Endothelial cell of hepatic sinusoid (primary cell): ENCODE measurements at regions not wholly inside any gene's neighbourhood (a gene's known extent, or its start where the extent isn't known, plus 50 kb on each side); places are given as distances from the start of the nearest gene placed in this dataset.
"Not testable (repeated sequence)": the region's sequence is repeated elsewhere in the genome, so short reads cannot be mapped to it uniquely, and the experiment has no call there.

Experiments used
- in situ Hi-C: cut with HindIII; loops from 2 replicates; pipeline ENCODE4 v1.10.0; 2017; ENCODE audit warnings: low sequenced_read_pairs

- in situ Hi-C loops: no loop called here
Measured at GRCh38 chr2:48043131-48043700, 136.9 kb upstream of the FBXO11 start.

- in situ Hi-C loops: no loop called here
Measured at GRCh38 chr2:48043746-48044145, 137.4 kb upstream of the FBXO11 start.

DNA sequence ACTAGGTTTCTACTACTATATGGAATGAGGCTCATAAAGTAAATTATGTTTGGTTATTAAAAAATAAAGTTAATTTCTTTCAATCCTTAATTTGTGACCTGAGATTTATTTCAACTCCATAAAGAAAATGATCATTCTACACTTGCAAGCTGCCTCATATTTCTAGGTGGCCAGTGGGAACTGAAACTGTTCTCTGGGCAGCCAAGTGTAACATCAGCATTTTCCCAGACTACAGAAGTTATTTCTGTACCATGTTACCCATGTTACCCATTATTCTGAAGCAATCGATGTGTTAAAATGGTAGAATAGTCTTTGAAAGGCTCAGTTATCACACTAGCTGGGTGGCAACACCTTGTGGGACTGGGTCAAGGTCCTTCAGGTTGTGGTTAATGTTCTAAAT lies 139.3 kb upstream of the FBXO11 start:
- in situ Hi-C loops: no loop called here

DNA sequence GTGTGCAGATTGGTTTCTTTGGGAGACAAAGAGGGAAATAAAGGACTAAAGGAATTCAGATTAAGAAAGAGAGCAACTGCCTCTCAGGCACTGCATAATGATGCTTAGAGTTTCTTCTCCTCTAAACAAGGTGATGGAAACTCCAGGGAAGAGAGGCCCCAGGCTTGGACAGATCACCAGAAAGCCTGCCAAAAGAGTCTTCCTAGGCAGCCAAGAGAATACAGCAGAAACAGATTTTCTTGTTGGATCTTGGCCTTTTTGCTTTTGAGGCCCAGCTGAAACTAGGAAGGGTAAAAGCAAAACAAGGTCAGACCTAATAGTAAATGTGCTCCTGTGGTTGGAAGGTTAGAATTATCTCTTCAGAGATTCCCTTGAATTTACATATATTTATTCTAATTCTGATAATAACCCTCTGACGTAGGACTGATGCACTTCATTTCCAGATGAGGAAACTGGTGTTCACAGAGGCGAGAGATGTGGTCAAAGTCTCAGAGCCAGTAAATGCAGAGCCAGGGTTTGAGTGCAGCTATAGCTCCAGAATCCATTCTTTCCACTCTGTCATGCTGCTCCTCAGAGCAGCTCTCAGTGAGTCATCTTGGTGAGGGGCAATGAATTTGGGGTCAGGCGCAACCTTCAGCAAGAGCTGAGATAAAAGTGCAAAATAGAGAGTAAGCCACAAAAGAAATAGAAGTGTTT lies 142.3 kb upstream of the FBXO11 start:
- in situ Hi-C loops: no loop called here

DNA sequence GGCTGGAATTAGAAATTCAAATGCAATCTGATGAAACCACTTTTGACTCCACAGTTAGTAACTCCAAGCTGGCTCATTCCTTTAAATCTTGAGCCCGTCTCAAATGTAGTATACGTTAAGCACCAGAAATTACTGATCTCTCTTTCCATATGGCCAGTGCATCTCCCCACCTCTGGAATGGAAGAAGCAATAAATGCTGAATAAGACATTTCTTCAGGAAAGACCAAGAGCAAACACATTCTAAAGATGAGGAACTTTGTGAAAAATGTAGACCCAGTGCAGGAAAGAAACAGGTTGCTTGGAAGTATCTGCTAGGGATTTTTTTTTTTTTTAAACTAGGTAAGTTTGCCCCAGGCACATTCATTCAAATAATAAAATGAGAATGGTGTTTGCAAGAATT lies 143.1 kb upstream of the FBXO11 start:
- in situ Hi-C loops: no loop called here

- in situ Hi-C loops: no loop called here
Measured at GRCh38 chr2:48050711-48051110, 144.4 kb upstream of the FBXO11 start.

- in situ Hi-C loops: no loop called here
Measured at GRCh38 chr2:48059975-48060374, 153.7 kb upstream of the FBXO11 start.

GRCh38 chr2:48061656-48062055 lies 155.4 kb upstream of the FBXO11 start:
- in situ Hi-C loops: not testable (repeated sequence)

GRCh38 chr2:48065096-48065495 lies 158.8 kb upstream of the FBXO11 start:
- in situ Hi-C loops: no loop called here

GRCh38 chr2:48066000-48066399 lies 159.7 kb upstream of the FBXO11 start:
- in situ Hi-C loops: no loop called here

DNA sequence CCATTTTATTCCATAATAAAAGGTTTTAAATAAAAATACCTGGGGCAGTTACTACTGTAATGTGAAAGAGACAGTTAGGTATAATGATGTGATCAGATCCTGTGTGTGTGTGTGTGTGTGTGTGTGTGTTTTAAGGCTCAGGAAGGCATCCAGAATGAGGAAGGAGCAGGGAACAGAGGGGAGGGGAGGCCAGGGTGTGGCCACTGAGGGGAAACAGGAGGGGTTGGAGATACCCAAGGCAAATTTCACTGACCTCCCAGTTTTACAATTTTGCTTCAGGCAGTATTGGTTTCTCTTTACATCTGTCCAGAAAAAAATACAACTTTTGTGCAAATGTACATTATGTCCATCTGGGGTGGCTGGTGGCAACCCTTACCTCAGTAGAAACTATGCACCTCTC lies 163.5 kb upstream of the FBXO11 start:
- in situ Hi-C loops: no loop called here

- in situ Hi-C loops: no loop called here
Measured at GRCh38 chr2:48070415-48070814, 164.1 kb upstream of the FBXO11 start.

DNA sequence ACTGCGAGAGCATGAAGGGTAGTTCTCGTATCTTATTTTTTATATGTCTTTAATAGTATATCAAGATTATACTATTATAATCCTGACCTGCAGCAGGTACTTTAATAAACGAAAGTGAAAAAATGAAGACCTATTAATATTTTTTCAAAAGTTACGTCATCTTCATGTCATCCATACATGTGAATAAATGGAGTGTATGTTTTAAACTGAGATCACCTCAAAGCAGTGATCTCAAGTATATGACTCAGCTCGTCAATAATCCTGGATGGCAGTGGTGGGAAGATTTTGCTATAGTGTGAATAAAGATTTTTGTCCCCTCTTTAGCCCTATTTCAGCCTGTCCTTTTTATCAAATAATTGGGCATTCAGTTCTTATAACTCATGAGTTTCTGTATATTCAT lies 166.3 kb upstream of the FBXO11 start:
- in situ Hi-C loops: no loop called here

DNA sequence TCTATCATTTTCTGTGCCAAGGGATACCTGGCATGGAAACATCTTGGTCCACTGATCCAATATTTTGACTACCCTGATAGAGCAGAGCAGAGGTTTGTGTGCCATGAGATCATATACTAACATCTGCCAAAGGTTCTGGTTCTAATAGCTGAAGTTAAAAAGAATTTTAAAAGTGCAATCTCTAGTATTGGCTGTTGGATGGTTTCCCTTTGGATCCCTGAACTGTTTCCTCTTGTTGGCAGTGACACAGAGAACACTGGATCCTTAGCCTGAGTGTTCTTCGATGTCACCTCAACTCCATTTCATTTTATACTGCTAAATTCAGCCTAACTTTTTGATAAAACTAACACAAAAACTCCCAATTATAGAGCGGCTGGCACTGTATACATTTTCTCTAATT lies 169.3 kb upstream of the FBXO11 start:
- in situ Hi-C loops: no loop called here

DNA sequence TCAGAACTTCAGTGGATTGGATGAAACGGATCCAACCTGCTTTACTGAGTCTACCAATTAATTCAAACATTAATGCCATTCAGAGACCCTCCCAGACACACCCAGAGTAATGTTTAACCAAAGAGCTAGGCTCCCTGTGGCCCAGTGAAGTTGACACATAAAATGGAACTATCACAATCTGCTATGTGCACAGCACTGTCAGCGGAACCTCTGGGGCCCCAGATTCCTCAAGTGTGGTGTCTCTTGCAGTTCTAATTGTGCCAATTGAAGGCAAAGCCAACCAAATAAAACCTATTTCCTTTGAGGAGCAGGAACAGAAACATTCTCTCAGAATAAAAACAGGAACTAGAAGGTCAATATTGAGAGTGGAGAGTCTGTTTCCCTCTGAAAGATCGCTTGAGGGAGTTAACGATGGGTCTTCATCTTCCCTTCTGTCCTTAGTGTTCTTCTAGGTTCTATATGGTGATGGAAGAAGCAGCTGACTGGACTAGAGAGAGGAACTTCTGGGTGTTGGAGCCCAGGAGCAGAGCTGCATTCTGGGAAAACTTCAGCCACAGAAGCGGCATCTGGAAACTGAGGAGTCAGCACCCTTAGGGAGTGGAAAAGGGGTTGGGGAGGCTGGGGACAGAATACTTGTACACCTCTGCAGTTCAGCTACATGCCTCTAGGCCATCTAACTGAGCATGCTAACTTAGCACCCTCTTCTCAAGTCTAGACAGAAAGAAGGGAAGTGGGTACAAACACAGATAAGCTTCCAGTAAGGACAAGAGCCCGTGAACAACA lies 174.4 kb upstream of the FBXO11 start:
- in situ Hi-C loops: no loop called here

GRCh38 chr2:48081317-48081628 lies 175.0 kb upstream of the FBXO11 start:
- in situ Hi-C loops: no loop called here

DNA sequence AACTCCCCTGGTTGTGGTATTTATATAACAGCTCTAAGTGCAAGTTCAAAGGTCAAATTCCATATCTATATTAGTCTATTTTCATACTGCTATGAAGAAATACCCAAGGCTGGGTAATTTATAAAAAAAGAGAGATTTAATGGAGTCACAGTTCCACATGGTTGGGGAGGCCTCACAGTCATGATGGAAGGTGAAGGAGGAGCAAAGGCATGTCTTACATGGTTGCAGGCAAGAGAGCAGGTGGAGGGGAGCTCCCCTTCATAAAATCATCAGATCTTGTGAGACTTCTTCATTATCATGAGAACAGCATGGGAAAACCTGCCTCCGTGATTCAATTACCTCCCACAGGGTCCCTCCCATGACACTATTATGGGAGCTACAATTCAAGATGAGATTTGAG lies 179.6 kb upstream of the FBXO11 start:
- in situ Hi-C loops: no loop called here

GRCh38 chr2:48088994-48089393 lies 182.7 kb upstream of the FBXO11 start:
- in situ Hi-C loops: no loop called here

DNA sequence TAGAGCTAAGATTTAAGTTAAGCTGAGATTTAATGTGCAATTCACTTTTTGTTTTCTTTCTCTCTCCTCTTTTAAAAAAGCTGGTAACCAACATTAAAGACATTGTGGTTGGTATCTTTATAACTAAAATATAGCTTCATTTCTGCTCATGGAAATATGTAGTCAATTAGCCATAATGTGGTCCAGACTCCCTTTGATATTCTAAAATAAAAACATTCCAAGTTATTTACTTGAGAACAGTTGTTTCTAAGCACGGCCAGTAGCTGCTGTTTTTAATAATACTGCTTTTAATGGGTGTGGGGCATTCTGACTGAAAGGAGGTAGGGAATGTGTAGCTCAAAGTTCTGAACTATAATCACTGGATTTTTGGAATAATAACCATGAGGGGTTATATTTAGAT lies 183.3 kb upstream of the FBXO11 start:
- in situ Hi-C loops: no loop called here

DNA sequence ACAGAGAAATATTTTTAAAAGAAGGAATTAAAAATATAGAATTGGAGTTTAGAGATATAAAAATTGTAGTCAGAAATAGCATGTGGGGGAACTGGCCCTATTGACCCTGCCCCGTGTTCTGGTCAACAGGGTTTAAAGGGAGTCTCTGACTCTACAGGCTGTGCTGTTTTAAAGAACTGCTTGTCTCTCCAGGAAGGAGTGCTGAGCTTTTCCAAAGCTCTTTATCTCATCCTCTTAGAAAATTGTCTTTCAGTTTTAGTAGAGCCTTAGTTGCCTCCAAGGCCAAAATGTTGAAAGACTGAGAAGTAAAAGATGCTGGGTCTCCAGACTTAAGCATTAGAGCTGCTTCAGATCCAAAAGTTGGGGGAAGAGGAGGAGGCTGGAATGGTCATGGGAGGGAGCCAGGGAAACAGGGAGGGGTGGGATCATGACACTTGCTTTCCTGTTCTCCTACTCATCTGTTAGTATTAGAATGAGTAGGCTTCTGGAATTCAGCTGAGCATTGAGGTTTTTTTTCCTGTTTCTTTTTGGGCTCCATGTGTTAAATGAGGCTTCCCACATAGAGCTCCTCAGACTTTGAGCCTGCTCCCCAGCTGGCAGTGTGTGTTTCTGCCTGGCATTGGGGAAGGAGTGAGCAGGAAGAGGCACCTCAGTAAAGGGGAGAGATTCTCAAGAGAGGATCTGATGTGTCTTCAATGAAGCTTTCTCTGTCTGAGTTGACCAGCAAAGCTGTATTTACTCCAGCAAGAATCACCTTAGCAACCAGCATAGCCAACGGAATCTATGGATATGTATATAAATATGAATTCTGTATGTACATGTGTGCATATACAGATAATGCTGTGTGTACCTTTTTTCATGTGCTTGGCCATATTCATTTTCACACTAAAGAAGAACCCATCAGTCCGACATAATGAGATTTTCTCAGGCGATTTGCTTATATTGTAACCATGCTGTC lies 186.8 kb upstream of the FBXO11 start:
- in situ Hi-C loops: no loop called here

GRCh38 chr2:48096765-48097164 lies 190.5 kb upstream of the FBXO11 start:
- in situ Hi-C loops: not testable (repeated sequence)
